ENCODE measurements at regions not wholly inside any gene's neighbourhood (a gene's known extent, or its start where the extent isn't known, plus 50 kb on each side); places are given as distances from the start of the nearest gene placed in this dataset.

DNA sequence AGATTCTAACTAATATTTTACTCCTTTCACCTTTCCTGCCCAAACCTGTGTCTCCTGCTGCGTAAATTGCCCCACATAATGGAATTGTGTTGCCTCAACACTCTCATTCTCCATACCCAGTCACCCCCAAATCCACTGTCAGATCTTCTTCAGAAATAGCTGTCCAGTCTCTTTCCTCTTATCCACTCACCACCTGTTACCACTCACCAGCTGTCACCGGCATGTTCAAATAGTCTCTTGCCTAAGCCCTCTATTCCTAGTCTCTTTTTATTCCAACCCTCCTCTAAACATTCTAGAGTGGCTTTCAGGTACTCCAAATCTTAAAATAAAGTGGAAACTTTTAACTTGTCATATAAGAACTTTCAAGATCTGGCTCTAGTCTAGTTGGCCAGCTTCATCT lies 262.0 kb upstream of the FBXL7 start:
- Histone ChIP-seq H3K36me3 (no peaks in the 10 kb centered on the region), H3K9me3 (no peaks in the 10 kb centered on the region), H3K27me3 (no peaks in the 10 kb centered on the region), H3K4me3 (no peak overlapping the region), H3K4me1 (peaks cover 0 to 11% (median 8%) of the 10 kb centered on the region in 4 donors), H3K27ac (no peak overlapping the region)
- 82 to 89% methylated on average over 2 of the region's 2 CpGs for WGBS, 2 donors
- TF ChIP-seq, protein P1, sequence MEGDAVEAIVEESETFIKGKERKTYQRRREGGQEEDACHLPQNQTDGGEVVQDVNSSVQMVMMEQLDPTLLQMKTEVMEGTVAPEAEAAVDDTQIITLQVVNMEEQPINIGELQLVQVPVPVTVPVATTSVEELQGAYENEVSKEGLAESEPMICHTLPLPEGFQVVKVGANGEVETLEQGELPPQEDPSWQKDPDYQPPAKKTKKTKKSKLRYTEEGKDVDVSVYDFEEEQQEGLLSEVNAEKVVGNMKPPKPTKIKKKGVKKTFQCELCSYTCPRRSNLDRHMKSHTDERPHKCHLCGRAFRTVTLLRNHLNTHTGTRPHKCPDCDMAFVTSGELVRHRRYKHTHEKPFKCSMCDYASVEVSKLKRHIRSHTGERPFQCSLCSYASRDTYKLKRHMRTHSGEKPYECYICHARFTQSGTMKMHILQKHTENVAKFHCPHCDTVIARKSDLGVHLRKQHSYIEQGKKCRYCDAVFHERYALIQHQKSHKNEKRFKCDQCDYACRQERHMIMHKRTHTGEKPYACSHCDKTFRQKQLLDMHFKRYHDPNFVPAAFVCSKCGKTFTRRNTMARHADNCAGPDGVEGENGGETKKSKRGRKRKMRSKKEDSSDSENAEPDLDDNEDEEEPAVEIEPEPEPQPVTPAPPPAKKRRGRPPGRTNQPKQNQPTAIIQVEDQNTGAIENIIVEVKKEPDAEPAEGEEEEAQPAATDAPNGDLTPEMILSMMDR (IDR thresholded peaks at IDR 0.05) = no peak
- intact Hi-C loops (cut with DNase I) = no loop called here
- no peak for DNase-seq

DNA sequence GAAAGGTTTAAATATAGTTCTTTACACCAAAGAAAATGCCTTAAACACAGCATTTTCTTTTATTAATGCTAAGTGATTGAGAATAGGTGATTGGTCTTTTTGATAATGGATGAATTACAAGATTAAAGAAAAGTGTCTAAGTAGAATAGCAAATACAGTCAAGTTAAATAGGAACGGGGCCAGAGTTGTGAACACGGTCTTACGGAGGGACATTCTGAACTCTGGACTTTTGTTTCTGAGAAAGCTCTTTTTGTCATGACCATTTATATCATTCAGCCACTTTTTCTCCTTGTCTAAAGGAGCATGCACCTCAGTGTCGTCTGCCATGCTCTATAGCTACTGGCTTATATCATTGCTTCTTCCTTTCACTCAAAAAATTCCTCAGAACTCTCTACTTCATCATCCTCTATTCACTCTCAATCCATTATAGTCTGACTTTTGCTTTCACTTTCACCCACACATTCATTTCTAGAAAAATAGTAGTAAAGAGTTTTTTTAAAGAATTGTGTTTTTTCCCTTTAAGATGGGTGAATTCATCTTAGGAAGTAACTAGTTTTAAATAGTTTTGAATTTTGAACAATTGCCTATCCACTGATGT lies 263.0 kb upstream of the FBXL7 start:
- H3K36me3 ChIP-seq = no peaks in the 10 kb centered on the region
- no peak for DNase-seq
- 84 to 85% methylated on average over 4 of the region's 4 CpGs for WGBS, 2 donors
- TF ChIP-seq POLR2A (IDR thresholded peaks at IDR 0.05) (no peak), EP300 (IDR thresholded peaks at IDR 0.05) (no peak), POLR2AphosphoS5 (IDR thresholded peaks at IDR 0.05) (no peak)
- TF ChIP-seq, protein P1 (IDR thresholded peaks at IDR 0.05) = no peak
- no peaks in the 10 kb centered on the region for H3K27me3 ChIP-seq
- H3K4me3 ChIP-seq = peak overlapping the region in 1 of 4 donors; percentile 13
- peaks cover 0 to 11% (median 8%) of the 10 kb centered on the region in 4 donors for H3K4me1 ChIP-seq
- no peak overlapping the region for H3K27ac ChIP-seq
- H3K9me3 ChIP-seq = no peaks in the 10 kb centered on the region
- intact Hi-C loops (cut with DNase I) = no loop called here

DNA sequence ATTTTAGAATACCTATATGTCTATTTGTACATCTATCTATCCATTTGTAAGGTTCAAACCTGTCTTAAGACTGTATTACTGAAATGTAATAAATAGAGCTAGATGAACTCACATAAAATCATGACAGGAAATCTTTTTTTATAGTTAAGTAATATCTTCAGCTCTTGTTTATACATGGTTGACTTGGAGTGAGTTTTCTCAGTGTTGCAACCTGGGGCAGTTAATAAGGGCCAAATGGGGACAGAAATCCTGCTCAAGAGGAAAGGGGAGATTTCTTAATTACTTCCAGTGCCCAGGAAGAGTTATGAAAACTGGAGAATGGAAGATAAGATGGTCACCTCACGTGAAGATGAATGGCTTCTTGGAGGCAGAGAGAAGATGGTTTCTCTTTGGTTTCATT lies 265.1 kb upstream of the FBXL7 start:
- H3K4me1 ChIP-seq = peaks cover 0 to 11% (median 8%) of the 10 kb centered on the region in 4 donors
- no peak for DNase-seq
- H3K27me3 ChIP-seq = no peaks in the 10 kb centered on the region
- no peak overlapping the region for H3K27ac ChIP-seq
- H3K9me3 ChIP-seq = no peaks in the 10 kb centered on the region
- intact Hi-C loops (cut with DNase I) = no loop called here
- WGBS, 2 donors = 56 to 83% methylated on average over 1 of the region's 1 CpG
- no peaks in the 10 kb centered on the region for H3K36me3 ChIP-seq
- no peak overlapping the region for H3K4me3 ChIP-seq
- TF ChIP-seq POLR2AphosphoS5 (IDR thresholded peaks at IDR 0.05) = no peak
- TF ChIP-seq, protein P1 (IDR thresholded peaks at IDR 0.05) = no peak
- no peak for TF ChIP-seq POLR2A (IDR thresholded peaks at IDR 0.05)
- TF ChIP-seq EP300 (IDR thresholded peaks at IDR 0.05) = no peak

DNA sequence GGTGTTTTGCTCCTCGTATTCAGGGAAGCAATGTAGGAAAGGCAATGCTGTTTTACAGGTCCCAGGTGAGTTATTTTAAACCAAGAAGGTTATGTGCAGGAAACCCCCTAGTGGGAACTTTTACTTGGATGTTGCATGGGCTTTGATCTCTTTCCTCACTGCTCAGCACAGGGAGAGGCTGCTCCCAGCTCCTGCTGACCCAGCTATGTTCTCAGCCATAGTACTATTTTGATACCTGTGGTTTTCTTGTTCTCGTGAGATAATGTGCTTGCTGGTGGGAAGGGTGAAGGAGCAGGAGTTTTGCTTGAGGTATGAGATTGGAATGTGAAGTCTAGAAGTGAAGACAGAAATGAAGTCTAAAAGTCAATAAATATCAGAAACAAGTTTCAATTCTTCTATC lies 265.6 kb upstream of the FBXL7 start:
- intact Hi-C loops (cut with DNase I) = no loop called here
- peaks cover 0 to 11% (median 8%) of the 10 kb centered on the region in 4 donors for H3K4me1 ChIP-seq
- DNase-seq = no peak
- WGBS, 2 donors = 24 to 46% methylated on average over 2 of the region's 2 CpGs
- no peaks in the 10 kb centered on the region for H3K27me3 ChIP-seq
- H3K9me3 ChIP-seq = no peaks in the 10 kb centered on the region
- no peak overlapping the region for H3K27ac ChIP-seq
- no peak overlapping the region for H3K4me3 ChIP-seq
- TF ChIP-seq POLR2A (IDR thresholded peaks at IDR 0.05) (no peak), EP300 (IDR thresholded peaks at IDR 0.05) (no peak), POLR2AphosphoS5 (IDR thresholded peaks at IDR 0.05) (no peak)
- TF ChIP-seq, protein P1 (IDR thresholded peaks at IDR 0.05) = no peak
- no peaks in the 10 kb centered on the region for H3K36me3 ChIP-seq

DNA sequence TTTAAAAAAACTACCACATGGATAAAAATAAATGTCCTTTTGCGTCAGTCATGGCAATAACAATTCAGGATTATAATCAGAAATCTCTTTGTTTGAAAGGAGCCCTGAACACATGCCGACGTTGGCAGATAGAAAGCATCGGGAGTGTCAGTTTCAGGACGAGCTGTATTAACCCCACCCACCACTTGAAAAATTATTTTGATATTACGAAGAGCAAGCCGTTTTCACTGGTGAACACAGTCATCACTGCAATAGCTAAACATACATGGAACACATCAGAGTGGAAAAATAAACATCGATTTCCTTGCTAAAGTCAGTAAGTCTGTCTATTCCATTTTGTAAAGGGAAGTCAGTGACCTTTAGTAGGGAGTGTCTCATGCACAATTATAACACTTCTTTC lies 266.4 kb upstream of the FBXL7 start:
- Histone ChIP-seq H3K36me3 (no peaks in the 10 kb centered on the region), H3K27ac (no peak overlapping the region), H3K4me3 (no peak overlapping the region), H3K4me1 (peaks cover 0 to 11% (median 8%) of the 10 kb centered on the region in 4 donors), H3K27me3 (no peaks in the 10 kb centered on the region), H3K9me3 (no peaks in the 10 kb centered on the region)
- TF ChIP-seq EP300 (IDR thresholded peaks at IDR 0.05) (no peak), POLR2A (IDR thresholded peaks at IDR 0.05) (no peak), POLR2AphosphoS5 (IDR thresholded peaks at IDR 0.05) (no peak)
- TF ChIP-seq, protein P1 (IDR thresholded peaks at IDR 0.05) = no peak
- DNase-seq = no peak
- intact Hi-C loops (cut with DNase I) = no loop called here
- 69 to 71% methylated on average over 8 of the region's 8 CpGs for WGBS, 2 donors

Measured in sigmoid colon (tissue), 6 donors.